Activated gamma-delta T cell treated with Interleukin-2 at 50 U/mL for 16 hours (primary cell): ENCODE measurements at regions not wholly inside any gene's neighbourhood (a gene's known extent, or its start where the extent isn't known, plus 50 kb on each side); places are given as distances from the start of the nearest gene placed in this dataset.
"Not testable (repeated sequence)": the region's sequence is repeated elsewhere in the genome, so short reads cannot be mapped to it uniquely, and the experiment has no call there.

ENCODE experiments used
- DNase-seq: peaks from one replicate; pipeline ENCODE4 v3.0.0-alpha.2; 2020

DNA sequence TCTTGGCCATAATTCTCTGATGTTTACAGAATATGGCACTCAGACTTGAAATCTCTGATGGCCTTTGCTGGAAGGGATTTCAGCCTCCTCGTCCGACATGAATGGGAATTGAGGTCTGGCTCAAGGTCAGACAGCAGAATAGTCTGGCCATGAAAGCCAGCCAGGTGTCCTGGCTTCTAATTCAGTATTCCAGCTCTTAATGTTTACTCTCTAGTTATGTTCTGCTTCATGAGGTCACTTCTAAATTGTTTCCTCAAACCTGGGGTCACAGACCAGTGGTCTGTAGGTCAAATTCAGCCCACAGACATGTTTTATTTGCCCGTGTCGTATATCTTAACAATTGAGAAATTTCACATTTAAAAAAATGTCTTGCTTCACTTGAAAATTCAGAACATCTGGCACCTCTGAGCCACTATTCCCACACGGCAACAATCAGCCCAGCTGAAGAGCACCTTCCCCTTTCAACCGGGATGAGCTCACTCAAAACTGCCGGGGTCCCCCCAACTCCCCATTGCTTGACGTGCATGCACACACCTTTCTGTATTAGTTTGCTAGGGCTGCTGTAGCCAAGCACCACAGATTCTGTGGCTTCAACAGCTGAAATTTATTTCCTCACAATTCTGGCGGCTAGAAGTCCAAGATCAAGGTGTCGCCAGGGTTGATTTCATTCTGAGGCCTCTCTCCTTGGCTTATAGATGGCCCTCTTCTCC, 243.5 kb downstream of the ENC1 start:
- DNase-seq = no peak

- DNase-seq = no peak
These were observed 245.3 kb downstream of the ENC1 start for GRCh38 chr5:74394916-74395880.

GRCh38 chr5:74394528-74394915, 246.0 kb downstream of the ENC1 start:
- DNase-seq = no peak

- DNase-seq = no peak
These were observed 246.6 kb downstream of the ENC1 start for GRCh38 chr5:74393943-74394342.

GRCh38 chr5:74392711-74393351, 247.7 kb downstream of the ENC1 start:
- no peak for DNase-seq

DNA sequence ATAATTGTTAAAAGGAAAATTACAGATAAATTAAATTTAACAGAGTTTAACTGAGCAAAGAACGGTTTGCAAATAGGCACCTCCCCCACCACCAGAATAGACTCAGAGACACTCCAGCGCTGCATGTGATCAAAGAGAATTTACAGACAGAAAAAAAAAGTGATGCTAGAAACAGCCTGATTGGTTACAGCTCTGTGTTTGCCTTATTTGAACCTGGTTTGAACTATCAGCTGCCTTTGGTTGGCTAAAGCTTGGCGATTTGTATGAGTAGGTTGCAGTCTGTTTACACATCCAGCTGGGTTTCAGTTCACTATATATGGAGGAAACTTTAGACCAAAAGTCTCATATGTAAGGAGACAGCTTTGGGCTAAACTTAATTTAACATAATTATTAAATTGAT, 249.1 kb downstream of the ENC1 start:
- DNase-seq = no peak

DNA sequence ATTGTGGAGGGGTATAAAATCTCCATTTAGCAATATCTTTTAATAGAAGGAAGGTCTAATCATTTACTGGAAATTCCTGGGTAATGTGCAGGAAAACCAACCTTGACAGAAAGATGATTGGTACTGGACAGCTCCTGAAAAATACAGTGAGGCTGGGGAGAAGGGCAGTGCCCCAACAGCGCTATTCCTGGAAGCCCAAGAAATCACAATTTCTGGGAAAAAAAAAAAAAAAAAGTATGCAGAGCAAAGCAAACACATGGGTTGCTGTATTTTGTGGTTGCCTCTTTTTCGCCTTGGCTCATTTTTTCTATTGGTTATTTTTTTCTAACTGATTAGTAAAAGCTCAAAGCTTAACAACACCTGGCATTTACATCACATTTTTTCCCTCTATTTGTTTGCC, 249.7 kb downstream of the ENC1 start:
- DNase-seq = no peak

GRCh38 chr5:74390306-74390637, 250.3 kb downstream of the ENC1 start:
- DNase-seq = no peak

DNA sequence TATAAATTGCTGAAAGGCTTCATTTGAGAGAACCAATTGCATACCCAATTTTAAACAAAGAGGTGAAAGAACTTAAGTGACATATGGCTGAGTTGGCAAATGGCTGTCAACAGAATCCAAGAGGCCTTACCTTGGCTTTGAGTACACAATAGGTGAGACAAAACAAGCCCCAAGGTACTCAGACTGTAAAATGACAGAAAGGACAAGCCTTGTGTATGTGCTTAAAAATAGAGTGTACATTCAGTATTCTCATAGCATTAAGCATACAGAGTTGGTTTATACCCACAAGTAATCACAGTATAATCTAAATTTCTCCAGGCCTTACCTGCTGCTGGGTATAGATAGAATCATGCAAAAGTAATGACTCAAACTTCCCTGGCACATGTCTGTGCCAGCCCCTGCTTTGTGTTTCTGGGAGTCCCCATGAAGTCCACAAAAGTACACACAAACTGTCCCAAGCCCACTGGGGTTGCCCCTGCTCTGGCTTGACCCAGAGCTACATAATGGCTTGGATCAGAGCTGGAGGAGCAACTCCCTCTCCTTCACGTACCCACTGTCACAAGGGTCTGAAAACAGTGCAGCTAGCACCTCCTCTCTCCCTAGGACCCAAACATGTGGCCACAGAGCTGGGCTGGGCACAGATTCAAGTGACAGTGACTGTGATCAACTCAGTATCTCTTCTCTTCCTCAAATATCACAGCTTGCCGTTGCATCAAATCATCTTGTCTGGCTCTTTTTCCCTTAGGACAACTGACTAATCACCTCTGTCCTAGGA, 250.8 kb downstream of the ENC1 start:
- DNase-seq = no peak

GRCh38 chr5:74388411-74388810, 252.1 kb downstream of the ENC1 start:
- not testable (repeated sequence) for DNase-seq

- DNase-seq = no peak
These were observed 253.8 kb downstream of the ENC1 start for GRCh38 chr5:74386571-74387334.

GRCh38 chr5:74384851-74385250, 255.7 kb downstream of the ENC1 start:
- DNase-seq = no peak

- no peak for DNase-seq
These were observed 257.4 kb downstream of the ENC1 start for GRCh38 chr5:74382987-74383593.

- no peak for DNase-seq
These were observed 258.2 kb downstream of the ENC1 start for GRCh38 chr5:74382123-74382855.

DNA sequence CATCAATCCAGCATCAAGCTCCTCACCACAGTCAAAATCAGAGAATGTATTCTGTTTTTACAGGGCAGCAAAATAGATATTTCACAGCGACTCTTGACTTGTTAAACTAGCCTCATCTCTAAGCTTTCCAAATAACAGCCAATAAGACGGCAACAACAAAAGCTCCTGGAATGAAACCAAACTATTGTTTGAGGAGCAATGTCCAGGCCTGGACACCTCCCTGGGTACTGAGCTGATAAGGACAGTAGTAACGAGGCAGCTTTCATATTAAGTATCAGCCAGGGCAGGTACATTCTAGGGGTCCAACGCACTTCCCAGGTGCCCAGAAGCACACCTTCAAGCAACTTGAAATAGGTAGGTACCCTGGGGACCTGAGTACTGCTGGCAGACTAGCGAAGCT, 260.3 kb downstream of the ENC1 start:
- DNase-seq = no peak

DNA sequence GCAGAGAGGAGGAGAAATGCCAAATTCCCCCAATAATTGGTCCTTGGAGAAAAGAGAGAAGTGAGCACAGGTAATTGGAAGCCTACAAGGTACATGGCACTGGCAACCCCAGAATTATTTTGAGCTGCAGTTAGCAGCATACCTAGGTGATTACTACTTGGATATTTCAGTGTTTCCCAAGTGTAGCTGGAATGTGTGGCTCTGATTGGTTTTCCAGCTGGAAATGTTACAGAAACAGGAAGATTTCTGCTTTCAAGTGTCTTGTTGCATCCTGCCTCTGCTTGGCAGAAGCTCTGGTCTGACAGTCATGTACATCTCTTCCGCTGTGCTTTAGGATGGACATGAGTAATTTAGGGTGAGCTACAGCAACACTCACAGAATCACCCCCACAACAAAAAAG, 262.1 kb downstream of the ENC1 start:
- DNase-seq = no peak

DNA sequence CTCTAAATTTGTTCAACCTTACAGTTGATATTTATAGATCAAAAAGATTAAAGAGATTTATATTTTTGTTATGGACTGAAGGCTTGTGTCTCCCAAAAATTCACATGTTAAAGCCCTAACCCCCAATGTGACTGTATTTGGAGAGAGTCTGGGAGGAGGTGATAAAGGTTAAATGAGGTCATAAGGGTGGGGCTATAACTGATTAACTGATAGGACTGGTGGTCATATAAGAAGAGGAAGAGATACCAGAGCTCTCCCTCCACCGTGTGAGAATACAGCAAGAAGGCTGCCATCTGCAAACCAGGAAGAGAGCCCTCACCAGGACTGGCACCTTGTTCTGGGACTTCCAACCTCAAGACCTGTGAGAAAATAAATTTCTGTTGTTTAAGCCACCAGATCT, 264.3 kb downstream of the ENC1 start:
- DNase-seq = no peak

GRCh38 chr5:74375271-74375670, 265.3 kb downstream of the ENC1 start:
- no peak for DNase-seq

- DNase-seq = no peak
These were observed 265.9 kb downstream of the ENC1 start for GRCh38 chr5:74374656-74375055.

DNA sequence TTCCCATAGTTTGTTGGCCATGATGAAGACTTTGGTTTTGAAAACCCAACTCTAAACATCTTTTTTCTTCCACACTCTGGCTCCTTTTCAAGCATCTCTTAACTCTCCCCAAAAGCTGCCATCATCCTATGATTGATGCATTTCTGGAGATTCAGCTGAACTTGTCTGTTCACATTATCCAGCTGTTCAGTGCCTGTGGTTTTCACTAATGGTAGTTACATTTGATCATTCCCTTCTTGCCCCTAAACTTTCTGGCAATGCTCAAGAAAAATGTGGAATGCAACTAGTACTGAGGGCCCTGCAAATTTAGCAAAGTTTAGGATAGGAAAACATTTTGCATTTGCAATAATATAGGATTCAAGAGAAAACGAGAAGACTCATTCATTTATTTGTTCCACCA, 267.5 kb downstream of the ENC1 start:
- no peak for DNase-seq

DNA sequence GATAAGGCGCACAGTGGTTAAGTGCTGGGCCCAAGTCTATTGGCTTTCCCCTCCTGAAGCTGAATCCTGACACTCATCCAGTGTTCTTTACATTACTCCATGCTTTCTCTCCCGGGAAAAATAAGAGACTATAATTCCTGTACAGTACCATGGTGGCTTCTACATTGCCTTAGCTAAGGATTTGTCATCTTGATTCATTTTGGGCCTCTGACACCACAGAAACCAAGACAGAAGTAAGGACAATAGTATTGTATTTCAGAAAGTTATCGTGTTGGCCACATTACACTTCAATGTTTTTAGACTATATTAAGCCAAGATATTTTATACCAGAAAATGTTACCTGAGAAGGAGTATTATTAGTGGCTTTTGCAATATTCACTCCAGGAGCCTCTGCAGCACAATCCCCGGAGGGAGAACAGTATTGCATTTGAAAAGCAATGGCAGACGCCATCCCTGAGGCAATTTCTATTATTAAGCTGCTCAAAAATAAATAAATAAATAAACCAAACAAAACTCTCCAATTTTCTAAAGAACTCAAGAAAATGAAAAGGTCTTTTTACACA, 267.9 kb downstream of the ENC1 start:
- no peak for DNase-seq
